ENCODE measurements at regions not wholly inside any gene's neighbourhood (a gene's known extent, or its start where the extent isn't known, plus 50 kb on each side); places are given as distances from the start of the nearest gene placed in this dataset.

DNA sequence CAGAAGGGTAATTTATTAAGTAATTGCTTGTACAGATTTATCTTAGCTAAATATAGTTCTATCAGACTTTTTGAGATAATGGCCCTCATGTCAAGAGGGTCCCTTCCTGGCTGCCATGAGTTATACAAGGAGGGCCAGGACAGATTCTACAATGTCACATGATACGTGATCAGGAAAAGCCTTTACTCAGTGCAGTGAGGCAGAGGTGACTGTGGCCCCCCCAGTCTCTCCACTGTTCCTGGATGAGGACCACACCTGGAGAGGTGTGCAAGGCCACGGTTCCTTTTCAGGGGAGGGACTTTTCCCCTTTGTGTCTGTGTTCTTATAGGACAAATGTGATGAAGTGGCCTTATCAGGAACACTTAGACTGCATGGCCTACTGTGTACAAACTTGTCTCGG is 54.3 kb upstream of the LRCH1 start:
- CTCF ChIA-PET, result no interaction called here
- H3K9me3 Mint-ChIP-seq, result no peaks in the 10 kb centered on the region
- H3K36me3 Mint-ChIP-seq, result no peaks in the 10 kb centered on the region
- TF ChIP-seq, protein P1, sequence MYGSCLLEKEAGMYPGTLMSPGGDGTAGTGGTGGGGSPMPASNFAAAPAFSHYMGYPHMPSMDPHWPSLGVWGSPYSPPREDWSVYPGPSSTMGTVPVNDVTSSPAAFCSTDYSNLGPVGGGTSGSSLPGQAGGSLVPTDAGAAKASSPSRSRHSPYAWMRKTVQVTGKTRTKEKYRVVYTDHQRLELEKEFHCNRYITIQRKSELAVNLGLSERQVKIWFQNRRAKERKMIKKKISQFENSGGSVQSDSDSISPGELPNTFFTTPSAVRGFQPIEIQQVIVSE (CRISPR knock-in tag; IDR thresholded peaks at IDR 0.05; ENCODE audit: borderline replicate concordance), result no peak
- TF ChIP-seq, protein P2, sequence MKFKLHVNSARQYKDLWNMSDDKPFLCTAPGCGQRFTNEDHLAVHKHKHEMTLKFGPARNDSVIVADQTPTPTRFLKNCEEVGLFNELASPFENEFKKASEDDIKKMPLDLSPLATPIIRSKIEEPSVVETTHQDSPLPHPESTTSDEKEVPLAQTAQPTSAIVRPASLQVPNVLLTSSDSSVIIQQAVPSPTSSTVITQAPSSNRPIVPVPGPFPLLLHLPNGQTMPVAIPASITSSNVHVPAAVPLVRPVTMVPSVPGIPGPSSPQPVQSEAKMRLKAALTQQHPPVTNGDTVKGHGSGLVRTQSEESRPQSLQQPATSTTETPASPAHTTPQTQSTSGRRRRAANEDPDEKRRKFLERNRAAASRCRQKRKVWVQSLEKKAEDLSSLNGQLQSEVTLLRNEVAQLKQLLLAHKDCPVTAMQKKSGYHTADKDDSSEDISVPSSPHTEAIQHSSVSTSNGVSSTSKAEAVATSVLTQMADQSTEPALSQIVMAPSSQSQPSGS (CRISPR knock-in tag; IDR thresholded peaks at IDR 0.05; ENCODE audit: borderline replicate concordance, low read depth), result no peak
- TF ChIP-seq, protein P3, sequence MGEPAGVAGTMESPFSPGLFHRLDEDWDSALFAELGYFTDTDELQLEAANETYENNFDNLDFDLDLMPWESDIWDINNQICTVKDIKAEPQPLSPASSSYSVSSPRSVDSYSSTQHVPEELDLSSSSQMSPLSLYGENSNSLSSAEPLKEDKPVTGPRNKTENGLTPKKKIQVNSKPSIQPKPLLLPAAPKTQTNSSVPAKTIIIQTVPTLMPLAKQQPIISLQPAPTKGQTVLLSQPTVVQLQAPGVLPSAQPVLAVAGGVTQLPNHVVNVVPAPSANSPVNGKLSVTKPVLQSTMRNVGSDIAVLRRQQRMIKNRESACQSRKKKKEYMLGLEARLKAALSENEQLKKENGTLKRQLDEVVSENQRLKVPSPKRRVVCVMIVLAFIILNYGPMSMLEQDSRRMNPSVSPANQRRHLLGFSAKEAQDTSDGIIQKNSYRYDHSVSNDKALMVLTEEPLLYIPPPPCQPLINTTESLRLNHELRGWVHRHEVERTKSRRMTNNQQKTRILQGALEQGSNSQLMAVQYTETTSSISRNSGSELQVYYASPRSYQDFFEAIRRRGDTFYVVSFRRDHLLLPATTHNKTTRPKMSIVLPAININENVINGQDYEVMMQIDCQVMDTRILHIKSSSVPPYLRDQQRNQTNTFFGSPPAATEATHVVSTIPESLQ (CRISPR knock-in tag; IDR thresholded peaks at IDR 0.05), result no peak
- TF ChIP-seq ZNF671 (CRISPR knock-in tag; IDR thresholded peaks at IDR 0.05), result no peak
- TF ChIP-seq, protein P4, sequence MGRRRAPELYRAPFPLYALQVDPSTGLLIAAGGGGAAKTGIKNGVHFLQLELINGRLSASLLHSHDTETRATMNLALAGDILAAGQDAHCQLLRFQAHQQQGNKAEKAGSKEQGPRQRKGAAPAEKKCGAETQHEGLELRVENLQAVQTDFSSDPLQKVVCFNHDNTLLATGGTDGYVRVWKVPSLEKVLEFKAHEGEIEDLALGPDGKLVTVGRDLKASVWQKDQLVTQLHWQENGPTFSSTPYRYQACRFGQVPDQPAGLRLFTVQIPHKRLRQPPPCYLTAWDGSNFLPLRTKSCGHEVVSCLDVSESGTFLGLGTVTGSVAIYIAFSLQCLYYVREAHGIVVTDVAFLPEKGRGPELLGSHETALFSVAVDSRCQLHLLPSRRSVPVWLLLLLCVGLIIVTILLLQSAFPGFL (CRISPR knock-in tag; IDR thresholded peaks at IDR 0.05; ENCODE audit: borderline replicate concordance), result no peak
- TF ChIP-seq, protein P5, sequence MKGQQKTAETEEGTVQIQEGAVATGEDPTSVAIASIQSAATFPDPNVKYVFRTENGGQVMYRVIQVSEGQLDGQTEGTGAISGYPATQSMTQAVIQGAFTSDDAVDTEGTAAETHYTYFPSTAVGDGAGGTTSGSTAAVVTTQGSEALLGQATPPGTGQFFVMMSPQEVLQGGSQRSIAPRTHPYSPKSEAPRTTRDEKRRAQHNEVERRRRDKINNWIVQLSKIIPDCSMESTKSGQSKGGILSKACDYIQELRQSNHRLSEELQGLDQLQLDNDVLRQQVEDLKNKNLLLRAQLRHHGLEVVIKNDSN (CRISPR knock-in tag; IDR thresholded peaks at IDR 0.05), result no peak
- no peaks in the 10 kb centered on the region for H3K27me3 Mint-ChIP-seq (ENCODE audit: low read depth)
- H3K27ac Mint-ChIP-seq, result no peak overlapping the region
- DNase-seq (ENCODE audit: low spot score) (no peak), ATAC-seq (no peak)
- H3K4me1 Mint-ChIP-seq, result no peaks in the 10 kb centered on the region
- H3K4me3 Mint-ChIP-seq, result no peak overlapping the region
- POLR2A ChIA-PET, result no interaction called here

DNA sequence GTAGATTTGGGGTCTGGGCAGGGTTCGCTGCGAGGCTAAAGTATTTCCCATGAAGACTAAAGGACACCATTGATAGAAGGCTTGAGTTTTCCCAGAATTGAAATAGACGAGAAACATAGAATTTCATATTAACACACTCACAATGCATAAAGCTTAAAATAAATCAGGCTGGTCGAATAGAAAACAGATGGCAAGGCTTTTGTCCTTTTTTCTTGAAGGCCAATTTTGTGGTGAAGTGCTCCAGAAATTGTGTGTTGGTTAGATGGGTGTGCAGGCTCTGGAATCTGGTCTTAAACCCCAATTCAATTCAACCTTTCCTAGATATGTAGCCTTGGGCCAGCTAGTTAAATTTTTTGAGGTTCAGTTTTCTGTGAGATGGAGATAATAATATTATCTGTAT is 56.9 kb upstream of the LRCH1 start:
- Mint-ChIP-seq H3K27me3 (ENCODE audit: low read depth) (no peaks in the 10 kb centered on the region), H3K27ac (no peak overlapping the region), H3K4me3 (no peak overlapping the region), H3K36me3 (no peaks in the 10 kb centered on the region), H3K9me3 (no peaks in the 10 kb centered on the region), H3K4me1 (no peaks in the 10 kb centered on the region)
- DNase-seq (ENCODE audit: low spot score) (no peak), ATAC-seq (no peak)
- POLR2A ChIA-PET, result no interaction called here
- CTCF ChIA-PET, result no interaction called here
- TF ChIP-seq, protein P2 (CRISPR knock-in tag; IDR thresholded peaks at IDR 0.05; ENCODE audit: borderline replicate concordance, low read depth), result no peak
- TF ChIP-seq, protein P6, sequence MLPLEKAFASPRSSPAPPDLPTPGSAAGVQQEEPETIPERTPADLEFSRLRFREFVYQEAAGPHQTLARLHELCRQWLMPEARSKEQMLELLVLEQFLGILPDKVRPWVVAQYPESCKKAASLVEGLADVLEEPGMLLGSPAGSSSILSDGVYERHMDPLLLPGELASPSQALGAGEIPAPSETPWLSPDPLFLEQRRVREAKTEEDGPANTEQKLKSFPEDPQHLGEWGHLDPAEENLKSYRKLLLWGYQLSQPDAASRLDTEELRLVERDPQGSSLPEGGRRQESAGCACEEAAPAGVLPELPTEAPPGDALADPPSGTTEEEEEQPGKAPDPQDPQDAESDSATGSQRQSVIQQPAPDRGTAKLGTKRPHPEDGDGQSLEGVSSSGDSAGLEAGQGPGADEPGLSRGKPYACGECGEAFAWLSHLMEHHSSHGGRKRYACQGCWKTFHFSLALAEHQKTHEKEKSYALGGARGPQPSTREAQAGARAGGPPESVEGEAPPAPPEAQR (CRISPR knock-in tag; IDR thresholded peaks at IDR 0.05), result no peak
- TF ChIP-seq ZNF232 (CRISPR knock-in tag; IDR thresholded peaks at IDR 0.05), result no peak
- TF ChIP-seq, protein P5 (CRISPR knock-in tag; IDR thresholded peaks at IDR 0.05), result no peak
- TF ChIP-seq, protein P7, sequence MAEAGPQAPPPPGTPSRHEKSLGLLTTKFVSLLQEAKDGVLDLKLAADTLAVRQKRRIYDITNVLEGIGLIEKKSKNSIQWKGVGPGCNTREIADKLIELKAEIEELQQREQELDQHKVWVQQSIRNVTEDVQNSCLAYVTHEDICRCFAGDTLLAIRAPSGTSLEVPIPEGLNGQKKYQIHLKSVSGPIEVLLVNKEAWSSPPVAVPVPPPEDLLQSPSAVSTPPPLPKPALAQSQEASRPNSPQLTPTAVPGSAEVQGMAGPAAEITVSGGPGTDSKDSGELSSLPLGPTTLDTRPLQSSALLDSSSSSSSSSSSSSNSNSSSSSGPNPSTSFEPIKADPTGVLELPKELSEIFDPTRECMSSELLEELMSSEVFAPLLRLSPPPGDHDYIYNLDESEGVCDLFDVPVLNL (CRISPR knock-in tag; IDR thresholded peaks at IDR 0.05; ENCODE audit: borderline replicate concordance, low read depth), result no peak
- TF ChIP-seq, protein P8, sequence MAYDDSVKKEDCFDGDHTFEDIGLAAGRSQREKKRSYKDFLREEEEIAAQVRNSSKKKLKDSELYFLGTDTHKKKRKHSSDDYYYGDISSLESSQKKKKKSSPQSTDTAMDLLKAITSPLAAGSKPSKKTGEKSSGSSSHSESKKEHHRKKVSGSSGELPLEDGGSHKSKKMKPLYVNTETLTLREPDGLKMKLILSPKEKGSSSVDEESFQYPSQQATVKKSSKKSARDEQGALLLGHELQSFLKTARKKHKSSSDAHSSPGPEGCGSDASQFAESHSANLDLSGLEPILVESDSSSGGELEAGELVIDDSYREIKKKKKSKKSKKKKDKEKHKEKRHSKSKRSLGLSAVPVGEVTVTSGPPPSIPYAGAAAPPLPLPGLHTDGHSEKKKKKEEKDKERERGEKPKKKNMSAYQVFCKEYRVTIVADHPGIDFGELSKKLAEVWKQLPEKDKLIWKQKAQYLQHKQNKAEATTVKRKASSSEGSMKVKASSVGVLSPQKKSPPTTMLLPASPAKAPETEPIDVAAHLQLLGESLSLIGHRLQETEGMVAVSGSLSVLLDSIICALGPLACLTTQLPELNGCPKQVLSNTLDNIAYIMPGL (CRISPR knock-in tag; IDR thresholded peaks at IDR 0.05), result no peak
- no peak for TF ChIP-seq FOXJ3 (CRISPR knock-in tag; IDR thresholded peaks at IDR 0.05; ENCODE audit: borderline replicate concordance)
- TF ChIP-seq SOX15 (CRISPR knock-in tag; IDR thresholded peaks at IDR 0.05), result no peak
- TF ChIP-seq, protein P9, sequence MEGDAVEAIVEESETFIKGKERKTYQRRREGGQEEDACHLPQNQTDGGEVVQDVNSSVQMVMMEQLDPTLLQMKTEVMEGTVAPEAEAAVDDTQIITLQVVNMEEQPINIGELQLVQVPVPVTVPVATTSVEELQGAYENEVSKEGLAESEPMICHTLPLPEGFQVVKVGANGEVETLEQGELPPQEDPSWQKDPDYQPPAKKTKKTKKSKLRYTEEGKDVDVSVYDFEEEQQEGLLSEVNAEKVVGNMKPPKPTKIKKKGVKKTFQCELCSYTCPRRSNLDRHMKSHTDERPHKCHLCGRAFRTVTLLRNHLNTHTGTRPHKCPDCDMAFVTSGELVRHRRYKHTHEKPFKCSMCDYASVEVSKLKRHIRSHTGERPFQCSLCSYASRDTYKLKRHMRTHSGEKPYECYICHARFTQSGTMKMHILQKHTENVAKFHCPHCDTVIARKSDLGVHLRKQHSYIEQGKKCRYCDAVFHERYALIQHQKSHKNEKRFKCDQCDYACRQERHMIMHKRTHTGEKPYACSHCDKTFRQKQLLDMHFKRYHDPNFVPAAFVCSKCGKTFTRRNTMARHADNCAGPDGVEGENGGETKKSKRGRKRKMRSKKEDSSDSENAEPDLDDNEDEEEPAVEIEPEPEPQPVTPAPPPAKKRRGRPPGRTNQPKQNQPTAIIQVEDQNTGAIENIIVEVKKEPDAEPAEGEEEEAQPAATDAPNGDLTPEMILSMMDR (IDR thresholded peaks at IDR 0.05), result no peak
- no peak for TF ChIP-seq SMAD3 (CRISPR knock-in tag; IDR thresholded peaks at IDR 0.05; ENCODE audit: borderline replicate concordance)
- TF ChIP-seq, protein P10, sequence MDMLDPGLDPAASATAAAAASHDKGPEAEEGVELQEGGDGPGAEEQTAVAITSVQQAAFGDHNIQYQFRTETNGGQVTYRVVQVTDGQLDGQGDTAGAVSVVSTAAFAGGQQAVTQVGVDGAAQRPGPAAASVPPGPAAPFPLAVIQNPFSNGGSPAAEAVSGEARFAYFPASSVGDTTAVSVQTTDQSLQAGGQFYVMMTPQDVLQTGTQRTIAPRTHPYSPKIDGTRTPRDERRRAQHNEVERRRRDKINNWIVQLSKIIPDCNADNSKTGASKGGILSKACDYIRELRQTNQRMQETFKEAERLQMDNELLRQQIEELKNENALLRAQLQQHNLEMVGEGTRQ (CRISPR knock-in tag; IDR thresholded peaks at IDR 0.05), result no peak
- TF ChIP-seq KAT7 (CRISPR knock-in tag; IDR thresholded peaks at IDR 0.05; ENCODE audit: borderline replicate concordance), result no peak
- TF ChIP-seq JUN (CRISPR knock-in tag; IDR thresholded peaks at IDR 0.05), result no peak
- no peak for TF ChIP-seq NFE2L1 (CRISPR knock-in tag; IDR thresholded peaks at IDR 0.05)
